CD4-positive, alpha-beta T cell treated with Interleukin-15 for 4 hours (primary cell): ENCODE measurements at regions not wholly inside any gene's neighbourhood (a gene's known extent, or its start where the extent isn't known, plus 50 kb on each side); places are given as distances from the start of the nearest gene placed in this dataset.

Source experiments
- DNase-seq: peaks from one replicate; pipeline ENCODE4 v3.0.0-alpha.2; 2020; ENCODE audit warnings: low spot score

DNA sequence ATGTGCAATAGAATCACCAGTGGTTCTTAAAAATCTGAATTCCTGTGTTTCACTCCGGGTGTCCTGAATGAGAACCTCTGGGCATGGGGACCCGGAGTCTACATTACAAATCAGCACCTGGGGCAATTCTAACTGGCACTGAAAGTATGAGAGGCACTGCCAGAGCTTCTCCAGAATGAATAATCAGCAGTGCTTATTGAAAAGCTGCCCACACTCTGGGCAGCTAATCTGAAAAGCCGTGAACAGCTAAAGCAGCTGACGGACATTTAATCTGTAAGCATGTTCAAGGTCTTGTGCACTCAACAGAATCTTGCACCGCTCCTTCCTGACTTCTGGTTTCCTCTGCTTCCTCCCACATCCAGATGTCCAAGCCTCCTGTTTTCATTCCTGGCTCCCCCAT, 113.3 kb upstream of the KIF5B start:
- DNase-seq = no peak

DNA sequence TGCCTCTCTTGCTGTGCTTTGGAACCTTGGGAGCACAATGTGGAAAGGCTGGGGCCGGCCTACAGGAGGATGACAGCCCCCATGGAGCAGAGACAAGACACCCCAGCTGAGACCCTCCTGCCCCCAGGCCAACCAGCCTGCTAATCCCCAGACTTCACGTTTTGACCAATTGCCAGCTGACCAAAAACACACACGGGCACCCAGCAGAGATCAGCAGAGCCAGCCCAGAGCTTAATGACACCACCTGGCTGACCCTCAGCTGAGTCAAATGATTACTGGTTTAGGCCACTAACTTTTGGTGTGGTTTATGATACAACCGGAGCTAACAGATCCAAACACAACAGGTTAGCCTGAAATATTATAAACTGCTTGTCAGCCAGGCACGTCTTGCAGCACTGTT, 111.2 kb upstream of the KIF5B start:
- no peak for DNase-seq

DNA sequence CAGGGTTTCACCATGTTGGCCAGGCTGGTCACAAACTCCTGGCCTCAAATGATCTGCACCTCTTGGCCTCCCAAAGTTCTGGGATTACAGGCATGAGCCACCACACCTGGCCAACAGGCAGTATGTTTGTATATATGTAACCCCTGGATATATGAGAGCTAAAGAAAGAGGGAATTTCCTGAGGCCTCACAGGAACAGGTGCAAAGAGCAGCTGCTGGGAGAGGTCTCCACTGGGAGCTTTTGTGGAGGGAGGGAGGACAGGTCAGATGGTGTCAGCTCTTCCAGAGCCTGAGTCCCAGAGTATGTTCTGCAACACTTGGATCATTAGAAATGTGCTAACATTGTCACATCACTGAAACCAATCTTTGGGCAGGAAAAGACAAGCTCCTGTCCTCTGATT, 110.1 kb upstream of the KIF5B start:
- DNase-seq = no peak

DNA sequence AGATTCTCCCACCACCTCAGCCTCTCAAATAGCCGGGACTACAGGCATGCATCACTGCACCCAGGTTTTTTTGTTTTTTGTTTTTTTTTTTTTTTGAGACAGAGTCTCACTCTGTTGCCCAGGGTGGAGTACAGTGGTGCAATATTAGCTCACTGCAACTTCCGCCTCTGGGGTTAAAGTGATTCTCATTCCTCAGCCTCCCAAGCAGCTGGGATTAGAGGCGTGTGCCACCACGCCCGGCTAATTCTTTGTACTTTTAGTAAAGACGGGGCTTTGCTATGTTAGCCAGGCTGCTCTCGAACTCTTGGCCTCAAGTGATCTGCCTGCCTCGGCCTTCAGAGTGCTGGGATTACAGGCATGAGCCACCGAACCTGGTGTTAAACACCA, 107.5 kb upstream of the KIF5B start:
- DNase-seq = no peak

DNA sequence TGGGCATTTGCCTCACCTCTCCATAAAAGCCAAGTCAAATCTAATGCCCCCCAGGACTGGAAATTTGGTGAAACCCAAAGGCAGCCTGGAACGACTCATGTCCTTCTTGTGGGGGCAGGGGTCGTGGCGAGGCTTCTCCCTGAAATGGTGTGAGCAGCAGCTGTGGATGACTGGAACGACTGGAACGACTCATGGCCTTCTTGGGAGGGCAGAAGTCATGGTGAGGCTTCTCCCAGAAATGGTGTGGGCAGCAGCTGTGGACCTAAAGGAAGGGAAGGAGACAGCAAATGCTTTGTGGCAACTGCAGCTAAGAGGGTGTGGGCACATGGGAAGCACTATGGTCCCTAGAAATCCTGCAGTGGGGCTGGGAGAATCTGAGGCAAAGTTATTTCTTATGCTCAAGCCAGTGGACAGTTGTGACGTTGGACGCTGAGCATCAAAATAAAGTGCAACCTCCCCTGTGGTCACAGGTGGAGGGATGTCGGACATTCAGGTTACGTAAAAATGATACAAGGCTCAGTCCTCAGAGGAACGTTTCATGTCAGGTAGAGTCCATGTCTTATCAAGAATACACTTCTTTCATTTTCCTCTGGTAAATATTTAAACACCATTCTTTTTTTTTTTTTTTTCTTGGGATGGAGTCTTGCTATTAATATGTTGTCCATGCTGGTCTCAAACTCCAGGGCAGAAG, 107.0 kb upstream of the KIF5B start:
- no peak for DNase-seq

DNA sequence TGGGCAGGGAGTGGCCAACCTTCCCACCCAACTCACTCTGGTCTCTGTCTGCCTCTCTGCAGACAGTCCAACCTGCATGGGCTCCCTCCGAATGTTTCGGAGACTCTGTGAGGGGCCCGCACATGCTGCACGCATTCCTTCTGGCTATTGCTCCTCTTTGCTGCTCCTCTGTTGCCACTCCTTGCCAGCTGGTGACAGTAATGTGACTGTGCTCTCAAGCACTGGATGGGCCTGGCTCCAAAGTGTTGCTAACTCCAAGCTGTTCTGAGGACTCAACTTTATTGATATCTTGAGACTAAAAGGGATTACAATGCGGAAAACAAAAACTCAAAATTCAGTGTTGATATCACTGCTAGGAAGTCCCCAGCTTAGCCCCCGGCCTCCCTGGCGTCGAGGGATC, 105.4 kb upstream of the KIF5B start:
- DNase-seq = no peak

DNA sequence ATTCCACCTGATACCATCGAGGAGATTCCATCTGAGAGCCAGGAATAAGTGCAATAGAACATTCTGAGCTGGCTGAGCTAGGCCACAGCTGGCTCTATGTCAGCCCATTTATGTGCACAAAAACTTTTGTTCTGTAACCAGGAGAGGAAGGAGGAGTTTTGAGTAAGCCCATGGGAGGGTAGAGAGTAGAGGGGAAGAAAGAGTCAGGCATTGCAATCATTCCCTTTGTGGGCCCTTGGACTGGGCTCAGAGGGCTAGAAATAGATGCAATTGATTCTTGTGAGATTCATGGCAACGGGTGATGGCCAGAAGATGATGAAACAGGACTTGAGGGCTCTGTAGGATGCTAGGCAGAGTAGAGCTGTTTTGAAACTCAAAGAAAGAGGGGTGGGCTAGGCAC, 104.6 kb upstream of the KIF5B start:
- no peak for DNase-seq

DNA sequence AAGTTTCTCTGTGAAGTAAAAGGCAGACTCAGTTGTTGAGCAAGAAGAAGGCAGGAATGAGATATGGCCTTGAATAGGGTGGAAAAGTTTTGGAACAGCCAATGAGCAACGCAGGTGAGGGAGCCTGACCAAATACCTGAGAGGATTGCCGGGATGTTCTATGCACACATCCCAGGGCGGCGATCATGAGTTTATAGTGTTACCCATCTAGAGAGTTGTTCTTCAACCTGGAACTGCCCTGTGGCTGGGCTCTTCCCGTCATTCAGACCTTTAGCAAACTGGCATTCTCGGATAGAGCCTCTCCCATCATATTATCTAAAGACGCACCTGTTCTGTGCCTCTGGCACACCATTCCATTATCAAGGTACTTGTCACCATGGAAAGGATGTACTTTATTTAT, 103.0 kb upstream of the KIF5B start:
- no peak for DNase-seq

DNA sequence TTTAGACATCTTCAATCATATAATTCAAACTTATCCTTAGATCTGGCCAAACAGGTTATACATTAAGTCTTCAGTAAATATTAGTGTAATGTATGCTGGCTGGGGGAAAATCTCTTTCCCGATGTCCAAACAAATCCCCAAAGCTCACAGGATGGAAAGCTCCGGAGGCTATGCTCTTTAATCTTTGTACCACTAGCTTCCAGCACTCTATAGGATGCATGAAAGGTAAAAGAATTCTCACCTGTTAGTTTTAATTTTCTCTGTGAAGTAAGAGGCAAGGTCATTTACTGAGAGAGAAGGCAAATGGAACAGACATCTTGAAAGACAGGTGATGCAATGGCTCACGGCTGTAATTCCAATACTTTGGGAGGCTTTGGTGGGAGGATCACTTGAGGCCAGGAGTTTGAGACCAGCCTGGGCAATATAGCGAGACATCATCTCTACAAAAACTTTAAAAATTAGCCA, 99.8 kb upstream of the KIF5B start:
- DNase-seq = no peak

DNA sequence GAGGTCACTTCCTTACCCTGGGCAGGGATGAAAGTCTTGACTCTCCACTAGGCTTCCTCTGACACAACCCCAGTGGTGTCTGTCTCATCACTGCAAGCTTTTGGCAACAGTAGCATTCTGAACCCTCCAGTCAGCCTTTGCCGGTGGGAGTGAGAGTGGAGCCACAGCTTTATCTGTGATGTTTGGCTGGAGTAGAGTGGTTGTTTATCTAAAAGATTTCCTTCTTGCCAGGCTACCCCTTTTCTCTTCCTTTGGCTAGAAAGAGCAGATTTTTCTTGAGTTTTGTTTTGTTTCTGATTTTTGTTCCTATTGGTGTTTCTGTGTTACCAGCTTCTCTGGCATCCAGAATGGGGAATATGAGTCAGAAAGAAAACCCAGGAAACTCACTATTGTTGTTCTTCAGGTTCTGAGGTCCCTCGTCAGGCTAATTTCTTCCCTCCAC, 98.9 kb upstream of the KIF5B start:
- no peak for DNase-seq

DNA sequence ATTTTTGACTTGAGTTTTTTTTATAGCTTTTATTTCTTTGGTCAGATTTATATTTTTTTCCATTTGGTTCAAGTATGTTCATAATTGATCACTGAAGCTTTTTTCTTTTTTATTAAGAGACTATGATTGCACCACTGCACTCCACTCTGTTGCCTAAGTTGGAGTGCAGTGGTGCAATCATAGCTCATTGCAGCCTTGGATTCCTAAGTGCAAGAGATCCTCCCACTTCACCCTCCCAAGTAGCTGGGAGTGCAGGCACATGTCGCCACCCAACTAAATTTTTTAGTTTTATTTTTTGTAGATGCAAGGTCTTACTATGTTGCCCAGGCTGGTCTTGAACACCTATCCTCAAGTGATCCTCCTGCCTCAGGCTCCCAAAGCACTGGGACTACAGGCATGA, 97.7 kb upstream of the KIF5B start:
- no peak for DNase-seq

DNA sequence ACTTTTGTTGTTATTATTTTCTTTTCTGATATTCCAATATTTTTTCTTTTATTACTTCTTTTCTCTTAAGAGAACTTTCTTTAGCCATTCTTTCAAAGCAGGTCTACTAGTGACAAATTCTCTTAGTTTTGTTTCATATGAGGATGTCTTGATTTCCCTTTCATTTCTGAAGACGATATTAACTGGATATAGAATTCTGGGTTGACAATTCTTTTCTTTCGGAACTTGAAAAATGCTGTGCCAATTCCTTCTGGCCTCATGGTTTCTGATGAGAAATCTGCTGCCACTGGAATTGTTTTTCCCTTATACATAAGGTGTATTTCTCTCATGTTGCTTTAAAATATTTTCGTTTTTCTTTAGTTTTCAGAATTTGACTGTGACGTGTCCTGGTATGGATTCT, 97.0 kb upstream of the KIF5B start:
- no peak for DNase-seq

DNA sequence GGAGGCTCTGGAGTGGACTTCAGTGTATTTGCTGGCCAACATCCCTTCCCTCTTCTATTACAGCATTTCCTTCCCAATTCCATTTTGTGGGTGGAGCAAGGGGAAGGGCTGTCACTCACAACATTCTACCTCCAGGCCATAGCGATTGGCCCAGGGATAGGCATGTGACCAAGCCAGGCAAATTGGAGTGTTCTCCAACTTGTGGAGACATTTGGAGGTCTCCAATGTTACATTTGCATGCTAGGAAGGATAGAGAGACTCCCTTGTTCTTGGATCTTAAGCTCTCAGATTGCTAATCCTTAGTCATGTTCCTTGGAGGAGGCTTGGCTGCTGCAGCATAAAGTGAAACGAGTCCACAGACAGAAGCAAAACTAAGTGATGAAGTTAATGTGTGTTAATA, 95.6 kb upstream of the KIF5B start:
- no peak for DNase-seq

DNA sequence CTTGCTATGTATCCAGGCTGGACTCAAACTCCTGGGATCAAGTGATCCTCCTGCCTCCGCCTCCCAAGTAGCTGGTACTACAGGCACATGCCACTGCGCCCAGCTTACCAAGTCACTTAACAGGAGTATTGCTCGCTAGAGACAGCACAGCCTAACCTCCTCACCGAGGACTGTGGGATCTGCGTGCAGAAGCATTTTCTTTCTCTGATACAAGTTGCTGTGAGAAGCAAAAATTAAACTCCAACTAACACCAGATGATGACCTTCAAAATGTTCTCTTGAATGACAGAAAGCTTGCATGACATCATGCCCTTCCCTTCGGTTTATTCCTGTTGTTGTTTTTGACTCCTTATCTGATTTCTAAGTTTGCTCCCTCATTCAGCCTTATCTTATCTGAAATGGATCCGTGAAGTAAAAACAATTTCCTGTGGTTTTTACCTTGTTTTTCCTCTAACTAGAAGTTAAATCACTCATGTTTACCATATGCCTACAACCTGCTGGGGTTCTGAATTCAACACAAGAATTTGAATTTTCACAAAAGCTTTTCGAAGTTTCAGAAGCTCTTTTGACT, 94.4 kb upstream of the KIF5B start:
- no peak for DNase-seq

DNA sequence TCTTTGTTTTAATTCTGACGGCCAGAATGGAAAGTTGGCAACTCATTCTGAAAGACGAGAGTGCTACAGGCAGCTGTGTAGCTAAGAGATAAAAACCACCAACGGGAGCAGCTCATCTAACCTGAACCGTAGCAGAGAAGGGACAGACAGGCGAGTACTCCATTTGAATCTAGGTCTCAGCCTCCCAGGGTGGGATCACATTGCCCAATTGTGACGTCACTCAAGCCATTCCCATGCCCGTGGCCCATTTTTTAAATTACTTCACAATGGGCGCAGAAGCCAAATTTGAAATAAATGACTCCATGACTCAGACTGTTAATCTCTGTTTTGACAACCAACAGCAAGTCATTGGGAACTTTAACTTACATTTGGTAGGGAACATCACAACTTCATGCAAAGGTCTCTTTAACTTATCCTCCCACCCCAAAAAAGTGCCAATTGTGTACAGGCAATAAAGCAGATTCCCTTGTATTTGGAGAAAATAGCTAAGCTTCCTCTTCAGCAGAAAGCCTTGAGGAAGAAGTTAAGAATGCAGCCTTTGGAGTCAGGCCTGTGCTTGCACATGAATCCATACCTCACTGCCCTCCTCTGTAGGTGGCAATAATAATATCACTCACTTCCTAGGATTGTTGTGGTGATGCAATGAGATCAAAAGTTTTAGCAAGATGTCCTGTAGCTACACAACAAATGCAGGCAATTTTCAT, 93.2 kb upstream of the KIF5B start:
- DNase-seq = no peak

DNA sequence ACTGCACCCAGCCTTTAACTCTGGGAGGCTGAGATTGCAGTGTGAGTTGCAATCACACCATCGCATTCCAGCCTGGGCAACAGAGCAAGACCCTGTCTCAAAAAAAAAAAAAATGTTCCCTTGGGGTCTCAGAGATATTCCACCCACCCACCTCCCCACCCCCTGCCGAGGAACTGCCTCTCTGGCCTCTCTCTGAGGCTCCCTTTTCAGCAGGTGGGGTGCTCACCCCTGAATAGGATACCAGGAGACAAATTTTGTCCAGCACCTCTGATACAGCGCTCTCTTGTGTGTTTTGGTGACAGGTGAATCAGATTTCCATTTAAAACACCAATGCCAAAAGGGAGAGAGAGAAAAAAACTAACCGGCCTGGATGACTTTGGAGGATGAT, 92.6 kb upstream of the KIF5B start:
- no peak for DNase-seq

DNA sequence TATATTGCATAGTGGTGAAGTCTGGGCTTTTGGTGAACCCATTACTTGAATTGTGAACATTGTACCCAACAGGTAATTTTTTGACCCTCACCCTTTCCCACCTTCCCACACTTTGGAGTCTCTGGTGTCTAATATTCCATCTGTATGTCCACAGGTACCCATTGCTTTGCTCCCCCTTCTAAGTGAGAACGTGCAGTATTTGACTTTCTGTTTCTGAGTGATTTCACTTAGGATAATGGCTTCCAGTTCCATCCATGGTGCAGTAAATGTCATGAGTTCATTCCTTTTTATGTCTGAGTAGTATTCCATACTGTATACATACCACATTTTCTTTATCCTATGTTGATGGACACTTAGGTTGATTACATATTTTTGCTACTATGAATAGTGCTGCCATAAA, 91.5 kb upstream of the KIF5B start:
- DNase-seq = no peak

DNA sequence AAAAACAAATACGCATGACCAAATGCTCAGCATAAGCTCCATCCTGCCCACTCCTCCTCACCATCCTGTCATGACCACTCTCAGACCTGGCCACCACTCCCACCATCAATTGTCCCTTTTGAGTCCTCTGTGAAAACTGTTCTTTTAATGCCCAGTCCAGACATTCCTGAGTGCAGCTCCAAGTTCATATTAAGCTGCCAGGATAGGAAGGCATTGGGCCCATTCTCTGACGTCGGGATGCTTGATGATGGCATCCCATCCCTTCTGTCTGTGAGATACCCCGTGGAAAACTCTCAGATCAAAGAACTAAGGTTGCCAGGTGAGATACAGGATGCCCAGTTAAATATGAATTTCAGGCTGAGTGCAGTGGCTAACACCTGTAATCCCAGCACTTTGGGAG, 89.9 kb upstream of the KIF5B start:
- no peak for DNase-seq

DNA sequence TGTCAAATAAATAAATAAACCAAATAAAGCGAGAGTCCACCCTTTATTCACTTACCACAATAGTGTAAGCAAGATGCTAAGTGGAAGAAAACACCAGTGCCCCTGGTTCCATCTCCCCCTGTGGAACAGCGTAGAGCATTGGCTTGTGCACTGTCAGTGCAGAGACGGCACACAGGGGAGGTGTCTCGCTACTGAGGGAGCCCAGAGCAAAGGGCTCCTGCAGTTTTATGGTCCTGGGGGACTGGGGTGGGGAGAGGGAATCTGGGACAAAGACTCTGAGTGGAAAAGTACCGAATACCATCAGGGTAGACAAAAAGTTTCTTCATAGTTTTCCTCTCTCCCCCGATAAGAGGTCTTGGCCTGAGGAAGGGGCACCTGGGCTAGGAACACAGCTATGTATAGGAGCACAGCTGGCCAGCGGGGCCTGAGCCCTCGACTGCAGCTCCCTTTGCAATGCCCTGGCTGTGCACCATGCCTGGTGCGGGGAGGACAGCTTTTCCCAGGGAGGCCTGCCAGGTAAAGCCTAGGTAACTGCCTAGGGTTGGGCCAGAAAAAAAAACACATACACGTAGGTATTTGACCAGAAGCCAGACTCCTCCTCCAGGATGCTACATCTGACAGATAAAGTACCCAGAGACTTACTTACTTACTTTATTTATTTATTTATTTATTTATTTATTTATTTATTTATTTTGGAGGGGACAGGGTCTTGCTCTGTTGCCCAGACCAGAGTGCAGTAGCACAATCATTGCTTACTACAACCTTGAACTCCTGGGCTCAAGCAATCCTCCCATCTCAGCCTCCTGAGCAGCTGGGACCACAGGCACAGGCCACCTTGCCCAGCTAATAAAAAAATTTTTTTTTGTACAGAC, 88.8 kb upstream of the KIF5B start:
- DNase-seq = no peak

DNA sequence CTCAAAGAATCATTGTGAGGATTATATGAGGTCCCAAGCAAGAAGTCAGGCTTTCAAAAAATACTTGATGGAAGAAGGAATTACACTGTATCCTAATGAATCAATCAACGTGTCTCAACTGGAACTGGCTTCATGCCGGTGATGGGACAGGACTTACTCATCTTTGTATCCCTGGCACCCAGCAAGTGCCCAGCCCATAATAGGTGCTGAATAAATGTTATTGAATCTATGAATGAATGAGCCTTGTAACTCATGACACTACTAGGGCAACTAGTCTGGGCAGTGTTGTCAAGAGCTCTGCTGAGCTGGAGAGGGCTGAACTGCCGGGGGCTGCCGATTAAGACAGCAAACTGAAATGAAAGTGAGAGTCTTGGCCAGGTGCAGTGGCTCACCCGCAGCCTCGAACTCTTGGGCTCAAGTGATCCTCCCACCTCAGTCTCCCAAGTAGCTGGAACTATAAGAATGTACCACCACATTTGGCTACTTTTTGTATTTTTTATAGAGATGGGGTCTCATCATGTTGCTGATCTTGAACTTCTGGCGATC, 87.2 kb upstream of the KIF5B start:
- no peak for DNase-seq

DNA sequence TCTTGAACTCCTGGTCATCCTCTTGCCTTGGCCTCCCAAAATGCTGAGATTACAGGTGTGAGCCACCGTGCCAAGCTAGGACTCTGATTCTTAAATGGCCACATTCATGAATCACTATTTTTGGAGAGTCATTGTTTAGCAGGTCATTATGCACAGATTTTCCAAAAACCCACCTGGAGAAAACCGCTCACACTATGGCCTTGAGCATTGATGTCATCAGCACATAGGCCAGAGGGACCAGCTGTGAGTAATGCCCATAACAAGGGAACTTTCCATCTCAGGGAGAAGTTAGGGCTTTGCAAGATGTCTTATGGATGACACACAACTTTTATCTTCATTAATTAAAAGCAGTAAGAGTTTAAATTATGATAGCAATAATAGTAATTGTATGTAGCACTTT, 86.4 kb upstream of the KIF5B start:
- no peak for DNase-seq

DNA sequence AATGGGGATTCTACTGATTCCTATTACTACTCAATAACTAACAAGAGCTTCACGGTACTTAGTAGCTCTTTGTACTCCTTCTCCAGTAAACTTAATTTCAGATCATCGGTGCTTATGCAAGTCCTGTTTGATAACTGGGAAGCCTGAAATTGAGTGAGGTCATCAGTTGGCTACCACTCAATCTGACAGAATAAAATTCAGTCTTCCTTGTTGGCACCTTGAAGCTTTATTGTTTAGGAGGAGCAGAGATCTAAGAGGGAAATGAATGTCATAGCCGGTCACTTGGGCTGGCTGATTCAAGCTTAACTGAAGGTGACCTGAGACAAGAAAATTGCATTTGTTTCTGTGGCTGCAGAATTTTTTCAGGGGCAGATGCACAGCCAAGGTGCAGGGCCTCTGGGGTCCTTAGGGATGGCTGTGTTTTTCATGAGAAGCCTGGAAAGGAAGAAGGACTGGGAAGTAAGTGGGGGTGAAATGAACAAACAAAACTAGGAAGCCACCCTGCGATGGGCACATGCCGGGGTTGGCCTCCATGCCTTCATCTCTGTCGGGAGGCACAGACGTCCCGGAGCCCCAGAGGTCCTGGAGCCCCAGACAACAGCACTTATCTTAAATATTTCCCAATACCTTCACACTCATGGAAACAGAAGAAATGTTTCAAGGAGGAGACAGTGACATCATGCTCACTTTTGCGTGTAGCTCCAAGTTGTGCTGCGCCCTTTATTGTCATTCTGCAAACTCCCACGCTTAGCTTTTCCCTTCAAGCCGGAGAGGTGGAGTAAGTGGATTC, 85.0 kb upstream of the KIF5B start:
- DNase-seq = no peak
